ENCODE measurements at regions not wholly inside any gene's neighbourhood (a gene's known extent, or its start where the extent isn't known, plus 50 kb on each side); places are given as distances from the start of the nearest gene placed in this dataset.

DNA sequence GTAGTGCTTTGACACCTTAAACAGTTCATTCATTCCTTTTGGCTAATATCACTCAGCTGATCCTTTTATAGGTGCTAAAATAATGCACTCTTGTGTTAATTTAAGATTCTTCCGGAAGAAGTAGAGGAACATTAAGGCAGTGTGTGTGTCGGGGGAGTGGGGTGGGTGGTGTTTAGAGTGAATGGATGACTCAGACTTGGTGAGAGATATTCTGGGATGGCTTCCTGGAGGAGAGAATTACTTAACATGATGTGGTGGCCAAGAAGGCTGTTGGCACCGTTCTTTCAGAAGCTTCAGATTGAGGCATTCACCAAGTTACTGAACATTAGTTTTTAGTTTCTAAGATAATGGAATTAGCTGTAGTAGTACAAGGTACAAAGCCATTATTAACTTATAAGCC lies 125.6 kb upstream of the ROPN1 start:
- Histone ChIP-seq H3K27ac (ENCODE audit: low read length) (no peak overlapping the region), H2AFZ (ENCODE audit: low read length) (no peak overlapping the region)

DNA sequence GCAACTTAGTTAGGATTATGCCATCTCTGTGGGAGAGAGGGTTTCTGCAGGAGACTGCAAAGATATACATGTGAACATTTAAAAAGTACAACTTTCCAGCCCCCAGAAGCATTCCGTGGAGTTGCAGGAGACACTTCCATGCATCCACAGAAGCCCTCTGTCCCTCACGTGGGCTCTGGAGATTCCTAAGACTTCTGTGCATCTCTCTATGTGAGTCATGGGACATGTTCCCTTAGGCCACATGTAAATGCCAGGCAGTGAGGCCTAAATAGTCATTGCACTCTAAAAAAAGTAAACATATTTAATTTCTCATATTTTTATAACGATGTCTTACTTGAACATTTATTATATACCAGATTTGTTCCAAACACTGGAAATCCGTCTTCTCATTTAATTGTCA lies 126.5 kb upstream of the ROPN1 start:
- Histone ChIP-seq H3K27ac (ENCODE audit: low read length) (no peak overlapping the region), H3K9me3 (ENCODE audit: low read length) (no peaks in the 10 kb centered on the region), H3K9me2 (replicated peaks; ENCODE audit: insufficient read depth, low read length) (no peaks in the 10 kb centered on the region), H3K4me1 (ENCODE audit: low read length) (no peaks in the 10 kb centered on the region), H4K20me1 (ENCODE audit: insufficient read depth, low read depth, low read length) (no peaks in the 10 kb centered on the region), H3K27me3 (ENCODE audit: low read length) (no peaks in the 10 kb centered on the region), H3K4me3 (ENCODE audit: low read length) (no peak overlapping the region), H3K9ac (ENCODE audit: low read length) (no peak overlapping the region), H2AFZ (ENCODE audit: low read length) (no peak overlapping the region), H3K79me2 (ENCODE audit: low read length) (no peaks in the 10 kb centered on the region), H3K36me3 (ENCODE audit: insufficient read depth, low read length) (no peaks in the 10 kb centered on the region), H3K4me2 (ENCODE audit: low read depth, low read length, poor library complexity, severe bottlenecking) (no peak overlapping the region)
- DNase-seq: no peak

More for the DNA sequence above, 125.6 kb upstream of the ROPN1 start:
- no peak overlapping the region for H3K4me3 ChIP-seq (ENCODE audit: low read length)
- no peaks in the 10 kb centered on the region for H4K20me1 ChIP-seq (ENCODE audit: insufficient read depth, low read depth, low read length)
- no peaks in the 10 kb centered on the region for H3K36me3 ChIP-seq (ENCODE audit: insufficient read depth, low read length)
- no peak overlapping the region for H3K4me2 ChIP-seq (ENCODE audit: low read depth, low read length, poor library complexity, severe bottlenecking)
- H3K79me2 ChIP-seq (ENCODE audit: low read length): no peaks in the 10 kb centered on the region
- no peaks in the 10 kb centered on the region for H3K27me3 ChIP-seq (ENCODE audit: low read length)
- no peak for DNase-seq
- H3K9ac ChIP-seq (ENCODE audit: low read length): no peak overlapping the region
- no peaks in the 10 kb centered on the region for H3K4me1 ChIP-seq (ENCODE audit: low read length)
- H3K9me3 ChIP-seq (ENCODE audit: low read length): no peaks in the 10 kb centered on the region
- no peaks in the 10 kb centered on the region for H3K9me2 ChIP-seq (replicated peaks; ENCODE audit: insufficient read depth, low read length)

GRCh38 chr3:124119056-124119716 lies 127.3 kb upstream of the ROPN1 start:
- Histone ChIP-seq H3K4me3 (ENCODE audit: low read length) (no peak overlapping the region), H4K20me1 (ENCODE audit: insufficient read depth, low read depth, low read length) (no peaks in the 10 kb centered on the region), H3K36me3 (ENCODE audit: insufficient read depth, low read length) (no peaks in the 10 kb centered on the region), H3K4me2 (ENCODE audit: low read depth, low read length, poor library complexity, severe bottlenecking) (no peak overlapping the region), H3K27ac (ENCODE audit: low read length) (no peak overlapping the region), H3K27me3 (ENCODE audit: low read length) (no peaks in the 10 kb centered on the region), H2AFZ (ENCODE audit: low read length) (no peak overlapping the region), H3K79me2 (ENCODE audit: low read length) (no peaks in the 10 kb centered on the region), H3K9ac (ENCODE audit: low read length) (no peak overlapping the region), H3K9me3 (ENCODE audit: low read length) (no peaks in the 10 kb centered on the region), H3K4me1 (ENCODE audit: low read length) (no peaks in the 10 kb centered on the region), H3K9me2 (replicated peaks; ENCODE audit: insufficient read depth, low read length) (no peaks in the 10 kb centered on the region)
- DNase-seq: no peak

GRCh38 chr3:124121379-124122312 lies 129.7 kb upstream of the ROPN1 start:
- no peaks in the 10 kb centered on the region for H3K9me2 ChIP-seq (replicated peaks; ENCODE audit: insufficient read depth, low read length)
- DNase-seq: no peak
- H3K9ac ChIP-seq (ENCODE audit: low read length): no peak overlapping the region
- H3K79me2 ChIP-seq (ENCODE audit: low read length): no peaks in the 10 kb centered on the region
- H3K27me3 ChIP-seq (ENCODE audit: low read length): no peaks in the 10 kb centered on the region
- H3K36me3 ChIP-seq (ENCODE audit: insufficient read depth, low read length): no peaks in the 10 kb centered on the region
- no peak overlapping the region for H3K27ac ChIP-seq (ENCODE audit: low read length)
- H3K9me3 ChIP-seq (ENCODE audit: low read length): no peaks in the 10 kb centered on the region
- H4K20me1 ChIP-seq (ENCODE audit: insufficient read depth, low read depth, low read length): no peaks in the 10 kb centered on the region
- no peak overlapping the region for H3K4me3 ChIP-seq (ENCODE audit: low read length)
- H3K4me1 ChIP-seq (ENCODE audit: low read length): no peaks in the 10 kb centered on the region
- no peak overlapping the region for H2AFZ ChIP-seq (ENCODE audit: low read length)
- H3K4me2 ChIP-seq (ENCODE audit: low read depth, low read length, poor library complexity, severe bottlenecking): no peak overlapping the region

GRCh38 chr3:124125315-124125714 lies 133.4 kb upstream of the ROPN1 start:
- H3K9me3 ChIP-seq (ENCODE audit: low read length): no peaks in the 10 kb centered on the region
- no peak overlapping the region for H3K4me3 ChIP-seq (ENCODE audit: low read length)
- no peaks in the 10 kb centered on the region for H4K20me1 ChIP-seq (ENCODE audit: insufficient read depth, low read depth, low read length)
- H3K9ac ChIP-seq (ENCODE audit: low read length): no peak overlapping the region
- no peaks in the 10 kb centered on the region for H3K9me2 ChIP-seq (replicated peaks; ENCODE audit: insufficient read depth, low read length)
- H2AFZ ChIP-seq (ENCODE audit: low read length): no peak overlapping the region
- H3K36me3 ChIP-seq (ENCODE audit: insufficient read depth, low read length): no peaks in the 10 kb centered on the region
- H3K4me2 ChIP-seq (ENCODE audit: low read depth, low read length, poor library complexity, severe bottlenecking): no peak overlapping the region
- H3K27me3 ChIP-seq (ENCODE audit: low read length): no peaks in the 10 kb centered on the region
- H3K4me1 ChIP-seq (ENCODE audit: low read length): no peaks in the 10 kb centered on the region
- no peak for DNase-seq
- H3K27ac ChIP-seq (ENCODE audit: low read length): no peak overlapping the region
- no peaks in the 10 kb centered on the region for H3K79me2 ChIP-seq (ENCODE audit: low read length)

- Histone ChIP-seq H3K27me3 (ENCODE audit: low read length) (no peaks in the 10 kb centered on the region), H4K20me1 (ENCODE audit: insufficient read depth, low read depth, low read length) (no peaks in the 10 kb centered on the region), H3K9me2 (replicated peaks; ENCODE audit: insufficient read depth, low read length) (no peaks in the 10 kb centered on the region), H3K9ac (ENCODE audit: low read length) (no peak overlapping the region), H3K79me2 (ENCODE audit: low read length) (no peaks in the 10 kb centered on the region), H3K4me1 (ENCODE audit: low read length) (no peaks in the 10 kb centered on the region), H3K4me3 (ENCODE audit: low read length) (no peak overlapping the region), H3K36me3 (ENCODE audit: insufficient read depth, low read length) (no peaks in the 10 kb centered on the region), H3K4me2 (ENCODE audit: low read depth, low read length, poor library complexity, severe bottlenecking) (no peak overlapping the region), H3K9me3 (ENCODE audit: low read length) (no peaks in the 10 kb centered on the region), H2AFZ (ENCODE audit: low read length) (no peak overlapping the region), H3K27ac (ENCODE audit: low read length) (no peak overlapping the region)
- no peak for DNase-seq
Observed at GRCh38 chr3:124126436-124127023, 134.6 kb upstream of the ROPN1 start.

GRCh38 chr3:124131158-124131557 lies 139.2 kb upstream of the ROPN1 start:
- Histone ChIP-seq H2AFZ (ENCODE audit: low read length) (no peak overlapping the region), H3K27ac (ENCODE audit: low read length) (no peak overlapping the region), H3K9ac (ENCODE audit: low read length) (no peak overlapping the region), H3K4me1 (ENCODE audit: low read length) (no peaks in the 10 kb centered on the region), H3K9me2 (replicated peaks; ENCODE audit: insufficient read depth, low read length) (no peaks in the 10 kb centered on the region), H3K4me2 (ENCODE audit: low read depth, low read length, poor library complexity, severe bottlenecking) (no peak overlapping the region), H4K20me1 (ENCODE audit: insufficient read depth, low read depth, low read length) (no peaks in the 10 kb centered on the region), H3K27me3 (ENCODE audit: low read length) (no peaks in the 10 kb centered on the region), H3K36me3 (ENCODE audit: insufficient read depth, low read length) (no peaks in the 10 kb centered on the region), H3K79me2 (ENCODE audit: low read length) (no peaks in the 10 kb centered on the region), H3K4me3 (ENCODE audit: low read length) (no peak overlapping the region), H3K9me3 (ENCODE audit: low read length) (no peaks in the 10 kb centered on the region)
- no peak for DNase-seq

DNA sequence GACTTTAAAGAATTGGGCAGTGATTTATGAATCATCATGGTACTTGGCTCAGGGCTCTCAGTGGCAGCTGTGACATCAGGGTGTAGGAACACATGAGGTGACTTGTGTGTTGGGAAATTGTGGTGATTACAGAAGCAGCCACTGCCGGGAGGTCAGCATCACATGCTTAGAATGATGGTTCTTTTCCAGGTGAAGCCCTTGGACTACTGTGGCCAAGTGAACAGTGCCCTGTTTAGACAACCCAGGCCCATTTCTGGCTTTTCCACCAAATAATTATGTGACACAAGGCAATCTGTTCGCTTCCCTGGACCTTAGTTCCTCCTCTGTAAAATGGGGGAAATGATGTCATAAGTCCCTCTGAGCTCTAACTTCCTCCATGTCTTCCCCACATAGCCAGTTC lies 139.7 kb upstream of the ROPN1 start:
- Histone ChIP-seq H3K9me3 (ENCODE audit: low read length) (no peaks in the 10 kb centered on the region), H2AFZ (ENCODE audit: low read length) (no peak overlapping the region), H4K20me1 (ENCODE audit: insufficient read depth, low read depth, low read length) (no peaks in the 10 kb centered on the region), H3K36me3 (ENCODE audit: insufficient read depth, low read length) (no peaks in the 10 kb centered on the region), H3K4me3 (ENCODE audit: low read length) (no peak overlapping the region), H3K4me1 (ENCODE audit: low read length) (no peaks in the 10 kb centered on the region), H3K27me3 (ENCODE audit: low read length) (no peaks in the 10 kb centered on the region), H3K4me2 (ENCODE audit: low read depth, low read length, poor library complexity, severe bottlenecking) (no peak overlapping the region), H3K9ac (ENCODE audit: low read length) (no peak overlapping the region), H3K27ac (ENCODE audit: low read length) (no peak overlapping the region), H3K79me2 (ENCODE audit: low read length) (no peaks in the 10 kb centered on the region), H3K9me2 (replicated peaks; ENCODE audit: insufficient read depth, low read length) (no peaks in the 10 kb centered on the region)
- no peak for DNase-seq

Data from Karpas-422 (cell line).